ENCODE measurements at regions not wholly inside any gene's neighbourhood (a gene's known extent, or its start where the extent isn't known, plus 50 kb on each side); places are given as distances from the start of the nearest gene placed in this dataset.

DNA sequence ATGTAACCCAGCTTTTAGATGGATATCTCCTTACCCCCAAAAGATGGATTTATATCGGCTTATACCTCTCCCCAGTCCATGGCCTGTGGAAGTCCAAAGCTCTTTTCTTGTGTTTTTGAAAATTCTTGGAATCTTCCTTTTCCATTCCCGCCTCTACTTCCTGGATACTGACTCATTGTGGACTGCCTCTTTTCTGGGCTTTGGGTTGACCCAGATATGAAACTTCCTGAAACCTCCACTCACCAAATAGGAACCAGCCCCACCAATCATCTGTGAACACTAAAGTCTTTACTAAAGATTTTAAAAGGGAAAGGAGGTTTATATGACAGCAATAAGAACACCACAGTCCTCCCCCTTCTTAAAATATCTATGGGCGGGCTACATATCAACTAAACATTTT, 163.4 kb upstream of the SYN3 start:
- DNase-seq (ENCODE audit: low read depth) = no peak
- TF ChIP-seq, protein P1, sequence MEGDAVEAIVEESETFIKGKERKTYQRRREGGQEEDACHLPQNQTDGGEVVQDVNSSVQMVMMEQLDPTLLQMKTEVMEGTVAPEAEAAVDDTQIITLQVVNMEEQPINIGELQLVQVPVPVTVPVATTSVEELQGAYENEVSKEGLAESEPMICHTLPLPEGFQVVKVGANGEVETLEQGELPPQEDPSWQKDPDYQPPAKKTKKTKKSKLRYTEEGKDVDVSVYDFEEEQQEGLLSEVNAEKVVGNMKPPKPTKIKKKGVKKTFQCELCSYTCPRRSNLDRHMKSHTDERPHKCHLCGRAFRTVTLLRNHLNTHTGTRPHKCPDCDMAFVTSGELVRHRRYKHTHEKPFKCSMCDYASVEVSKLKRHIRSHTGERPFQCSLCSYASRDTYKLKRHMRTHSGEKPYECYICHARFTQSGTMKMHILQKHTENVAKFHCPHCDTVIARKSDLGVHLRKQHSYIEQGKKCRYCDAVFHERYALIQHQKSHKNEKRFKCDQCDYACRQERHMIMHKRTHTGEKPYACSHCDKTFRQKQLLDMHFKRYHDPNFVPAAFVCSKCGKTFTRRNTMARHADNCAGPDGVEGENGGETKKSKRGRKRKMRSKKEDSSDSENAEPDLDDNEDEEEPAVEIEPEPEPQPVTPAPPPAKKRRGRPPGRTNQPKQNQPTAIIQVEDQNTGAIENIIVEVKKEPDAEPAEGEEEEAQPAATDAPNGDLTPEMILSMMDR (conservative IDR thresholded peaks at IDR 0.05; ENCODE audit: low read depth, low read length) = no peak
- no peak overlapping the region for H3K4me3 ChIP-seq (ENCODE audit: low read depth, low read length)

DNA sequence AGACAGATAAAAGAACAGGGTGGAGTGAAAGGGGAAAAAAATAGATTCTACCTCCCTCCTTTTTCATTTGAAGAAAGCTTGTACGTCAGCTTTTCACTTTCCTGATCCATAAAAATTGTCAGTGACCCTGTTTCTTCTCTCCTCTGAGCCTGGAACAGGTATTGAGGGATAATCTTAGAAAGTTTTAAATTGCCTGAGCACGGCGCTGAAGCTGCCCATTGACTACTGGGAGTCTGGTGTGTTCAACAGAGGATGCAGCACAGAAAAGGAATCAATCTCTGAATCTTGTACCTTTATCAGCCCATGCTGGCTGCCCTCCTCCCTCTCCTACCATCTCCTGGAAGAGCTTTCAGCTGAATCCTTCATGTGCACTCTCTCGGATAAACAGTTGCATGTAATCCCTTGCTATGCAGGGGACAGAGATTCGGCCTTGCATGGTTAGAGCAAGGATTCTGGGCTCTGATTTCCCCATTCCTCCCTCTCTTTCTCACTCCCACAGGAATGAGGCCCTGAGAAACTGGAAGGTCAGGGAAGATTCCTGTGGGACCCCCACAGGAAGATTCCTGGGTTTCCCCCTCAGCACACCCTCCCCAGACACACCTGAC, 162.4 kb upstream of the SYN3 start:
- no peak for DNase-seq (ENCODE audit: low read depth)
- TF ChIP-seq, protein P1 (conservative IDR thresholded peaks at IDR 0.05; ENCODE audit: low read depth, low read length) = no peak
- H3K4me3 ChIP-seq (ENCODE audit: low read depth, low read length) = no peak overlapping the region

DNA sequence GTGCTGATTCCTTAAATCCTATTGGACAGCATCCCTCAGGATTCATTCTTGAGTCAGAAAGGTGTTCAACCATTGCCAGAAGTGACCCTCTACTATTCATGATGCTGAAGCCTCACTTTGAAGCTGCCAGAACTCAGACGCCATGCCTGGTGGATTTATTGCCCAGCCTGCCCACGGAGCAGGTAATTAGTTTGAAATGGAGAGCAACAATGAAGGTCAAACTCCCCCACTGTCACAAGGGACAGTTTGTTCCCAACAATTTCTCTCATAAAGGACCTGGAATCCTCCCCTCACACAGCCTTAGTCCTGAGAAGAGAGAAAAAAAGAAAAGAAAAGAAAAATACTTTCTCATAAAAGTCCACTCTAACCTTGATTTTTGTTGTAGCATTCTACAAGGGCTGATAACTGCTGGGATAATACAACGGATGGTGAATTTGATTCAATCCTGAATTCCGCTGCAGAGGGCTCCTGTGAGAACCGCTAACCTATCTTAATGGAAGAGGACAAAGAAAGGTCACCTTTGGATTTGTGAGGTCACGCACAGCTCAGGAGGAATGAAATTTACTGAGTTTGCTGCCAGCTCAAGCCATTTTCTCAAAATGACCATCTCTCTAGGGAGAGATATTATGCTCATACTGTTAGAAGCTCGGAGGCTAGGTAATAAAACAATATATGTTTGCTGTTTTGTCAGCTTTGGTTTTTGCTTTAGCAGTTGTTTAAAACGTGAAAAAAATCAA, 161.6 kb upstream of the SYN3 start:
- TF ChIP-seq, protein P1 (conservative IDR thresholded peaks at IDR 0.05; ENCODE audit: low read depth, low read length) = no peak
- no peak overlapping the region for H3K4me3 ChIP-seq (ENCODE audit: low read depth, low read length)
- DNase-seq (ENCODE audit: low read depth) = no peak

DNA sequence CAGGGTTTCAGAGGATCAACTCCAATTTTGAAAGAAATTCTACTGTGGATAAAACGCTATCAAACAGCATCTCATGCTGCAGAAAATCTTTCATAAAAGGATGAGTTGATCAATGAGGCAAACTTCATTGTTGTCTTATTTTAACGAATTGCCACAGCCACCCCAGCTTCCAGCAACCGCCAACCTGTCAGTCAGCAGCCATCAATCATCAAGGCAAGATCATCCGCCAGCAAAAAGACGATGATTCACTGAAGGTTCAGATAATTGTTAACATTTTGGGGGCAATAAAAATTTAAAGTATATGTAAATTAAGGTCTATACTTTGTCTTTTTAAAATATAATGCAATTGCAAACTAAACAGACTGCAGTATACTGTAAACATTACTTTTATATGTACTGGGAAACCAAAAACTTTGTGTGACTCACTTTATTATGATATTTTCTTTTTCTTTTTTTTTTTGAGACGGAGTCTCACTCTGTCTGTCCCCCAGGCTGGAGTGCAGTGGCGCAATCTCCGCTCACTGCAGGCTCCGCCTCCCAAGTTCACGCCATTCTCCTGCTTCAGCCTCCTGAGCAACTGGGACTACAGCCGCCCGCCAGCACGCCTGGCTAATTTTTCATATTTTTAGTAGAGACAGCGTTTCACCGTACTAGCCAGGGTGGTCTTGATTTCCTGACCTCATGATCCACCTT, 155.3 kb upstream of the SYN3 start:
- TF ChIP-seq, protein P1 (conservative IDR thresholded peaks at IDR 0.05; ENCODE audit: low read depth, low read length) = no peak
- DNase-seq (ENCODE audit: low read depth) = no peak
- H3K4me3 ChIP-seq (ENCODE audit: low read depth, low read length) = no peak overlapping the region

DNA sequence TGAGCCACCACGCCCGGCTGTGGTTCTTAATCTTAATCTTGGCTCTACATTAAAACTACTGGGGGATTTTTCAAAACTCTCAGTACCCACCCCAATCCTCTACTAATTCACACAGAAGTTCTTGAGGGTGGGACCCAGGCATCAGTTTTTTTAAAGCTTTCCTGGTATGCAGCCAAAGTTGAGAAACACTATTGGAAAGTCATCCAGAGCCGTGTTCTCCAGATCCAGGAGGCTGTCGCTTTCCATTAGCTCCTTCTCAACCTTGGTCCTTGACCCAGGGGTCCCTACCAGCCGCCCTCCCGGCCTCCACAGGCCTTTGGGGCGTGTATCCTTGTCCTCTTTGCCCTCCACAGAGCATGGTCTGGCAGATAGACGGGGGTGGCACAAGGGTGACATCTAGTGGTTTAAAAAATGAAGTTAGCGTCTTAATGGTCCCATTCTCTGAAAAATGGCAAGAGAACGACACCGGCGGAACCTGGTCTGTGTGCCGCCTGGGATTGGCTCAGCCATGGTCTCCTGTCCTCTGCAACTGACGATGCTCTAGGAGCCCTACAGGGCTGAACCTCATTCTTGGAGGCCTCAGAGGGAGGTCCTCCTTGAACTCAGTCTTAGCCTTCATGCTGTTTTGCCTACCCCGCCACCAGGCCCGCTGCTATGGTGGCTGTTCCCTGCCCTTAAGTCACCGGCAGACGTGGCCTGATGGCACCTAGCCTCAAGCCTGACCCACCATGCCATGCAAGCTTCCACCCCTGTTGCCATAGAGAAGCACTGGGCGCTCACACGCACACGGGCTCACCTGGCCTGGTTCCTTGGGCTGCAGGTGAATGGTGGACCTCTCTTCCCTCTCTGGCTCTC, 152.0 kb upstream of the SYN3 start:
- no peak overlapping the region for H3K4me3 ChIP-seq (ENCODE audit: low read depth, low read length)
- TF ChIP-seq, protein P1 (conservative IDR thresholded peaks at IDR 0.05; ENCODE audit: low read depth, low read length) = peak; percentile 71
- DNase-seq (ENCODE audit: low read depth) = no peak

DNA sequence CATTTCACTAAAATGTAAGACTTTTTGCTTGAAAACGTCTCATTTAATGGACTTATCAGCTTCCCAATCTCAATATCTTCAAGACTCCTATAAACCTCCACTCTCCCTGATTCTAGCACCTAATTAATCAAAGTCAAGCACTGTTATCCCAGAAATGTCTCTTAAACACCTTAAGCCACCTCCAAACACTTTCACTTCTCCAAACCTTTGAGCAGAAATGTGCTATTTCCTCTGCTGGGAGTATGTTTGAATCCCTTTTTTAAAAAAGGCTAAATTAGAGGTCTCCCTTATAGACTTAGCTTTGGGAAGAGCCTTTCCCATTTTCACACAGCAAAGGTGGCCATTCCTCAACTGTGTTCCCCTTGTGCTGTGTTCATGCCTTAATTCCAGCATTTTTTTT, 146.2 kb upstream of the SYN3 start:
- no peak overlapping the region for H3K4me3 ChIP-seq (ENCODE audit: low read depth, low read length)
- DNase-seq (ENCODE audit: low read depth) = no peak
- TF ChIP-seq, protein P1 (conservative IDR thresholded peaks at IDR 0.05; ENCODE audit: low read depth, low read length) = no peak
